MM.1S (cell line): ENCODE measurements at regions not wholly inside any gene's neighbourhood (a gene's known extent, or its start where the extent isn't known, plus 50 kb on each side); places are given as distances from the start of the nearest gene placed in this dataset.

Experiments
- CTCF ChIP-seq: fragments of 300-600 bp; sonication (generic); IDR thresholded peaks from 2 replicates; pipeline ENCODE4 v1.5.1; 2016; ENCODE audit warnings: antibody characterized with exemption, low read length, mixed read lengths
- EZH2 ChIP-seq: fragments of 300-600 bp; sonication (generic); optimal IDR thresholded peaks from 2 replicates; pipeline ENCODE3; 2017; ENCODE audit warnings: low read depth, mild to moderate bottlenecking, antibody characterized with exemption, low read length, mixed read lengths
- EZH2phosphoT487 ChIP-seq: fragments of 300-600 bp; sonication (generic); IDR thresholded peaks from 2 replicates; pipeline ENCODE4 v1.6.1; 2018; ENCODE audit warnings: antibody characterized with exemption, low read length

DNA sequence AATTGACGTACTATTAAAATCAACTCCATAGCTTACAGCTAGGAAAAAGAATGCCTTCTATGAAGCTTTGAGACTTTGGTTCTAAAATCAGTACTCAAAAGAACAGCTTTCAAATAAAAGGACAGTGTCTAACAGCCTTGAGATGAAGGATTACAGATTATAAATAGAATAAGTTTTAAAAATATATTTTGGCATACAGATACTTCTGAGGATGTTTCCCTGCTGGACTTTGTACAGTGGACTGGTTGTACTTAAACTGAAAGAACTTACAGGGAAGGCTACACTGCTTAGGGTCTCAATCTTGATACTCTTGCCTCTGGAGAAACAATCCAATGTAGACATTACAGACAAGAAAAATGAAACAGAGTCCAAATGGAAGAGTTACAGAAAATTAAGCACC is 452.7 kb downstream of the CETN3 start:
- TF ChIP-seq EZH2phosphoT487, result no peak
- TF ChIP-seq EZH2, result no peak
- TF ChIP-seq CTCF, result no peak
